ENCODE measurements at regions not wholly inside any gene's neighbourhood (a gene's known extent, or its start where the extent isn't known, plus 50 kb on each side); places are given as distances from the start of the nearest gene placed in this dataset.
"Not testable (repeated sequence)": the region's sequence is repeated elsewhere in the genome, so short reads cannot be mapped to it uniquely, and the experiment has no call there.

- no peak for DNase-seq
Measured at GRCh38 chr12:34097213-34097612, 74.9 kb downstream of the ALG10 start.

- no peak for DNase-seq
Measured at GRCh38 chr12:34105392-34105933, 83.2 kb downstream of the ALG10 start.

GRCh38 chr12:34106172-34106571 is 83.9 kb downstream of the ALG10 start:
- DNase-seq, result no peak

DNA sequence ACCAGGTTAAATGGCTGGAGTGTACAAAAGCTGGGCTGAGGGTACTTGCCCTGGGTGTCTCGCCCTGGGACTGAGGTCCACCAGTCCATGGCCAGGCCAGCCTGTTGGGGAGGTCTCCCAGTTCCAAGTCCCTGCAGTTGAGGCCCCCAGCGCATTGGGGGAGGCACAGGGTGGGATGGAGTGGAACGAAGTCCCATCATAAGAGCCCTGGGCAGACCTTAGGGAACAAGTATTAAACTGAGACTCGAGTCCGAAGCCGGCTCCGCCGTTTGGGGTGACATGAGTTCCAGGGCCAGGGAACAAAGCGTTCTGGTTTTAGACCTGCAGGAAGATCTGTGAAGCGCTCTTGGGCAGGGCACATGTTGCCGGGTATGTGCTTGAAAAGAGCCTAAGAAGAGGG is 84.7 kb downstream of the ALG10 start:
- no peak for DNase-seq

GRCh38 chr12:34107781-34108404 is 85.6 kb downstream of the ALG10 start:
- no peak for DNase-seq

DNA sequence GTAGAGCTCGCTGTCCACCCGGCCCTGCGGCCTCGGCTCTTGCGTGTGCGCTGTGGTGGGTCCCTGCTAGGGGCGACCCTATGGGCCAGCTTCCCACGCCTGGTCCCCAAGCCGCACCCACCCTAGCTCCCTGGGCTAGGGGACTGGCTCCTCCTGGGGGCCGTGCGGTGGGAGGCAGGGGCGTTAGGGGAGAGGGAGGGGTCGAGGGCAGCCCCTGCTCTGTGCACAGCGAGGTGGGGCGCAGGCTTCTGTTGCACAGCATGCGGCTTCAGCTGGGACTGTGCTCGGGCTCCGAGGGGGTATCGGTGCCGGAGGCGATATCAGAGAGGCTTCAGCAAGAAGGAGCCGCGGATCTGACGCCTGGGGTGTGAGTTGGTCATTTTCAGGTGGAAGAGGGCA is 86.1 kb downstream of the ALG10 start:
- no peak for DNase-seq

GRCh38 chr12:34108967-34109366 is 86.7 kb downstream of the ALG10 start:
- DNase-seq, result no peak

DNA sequence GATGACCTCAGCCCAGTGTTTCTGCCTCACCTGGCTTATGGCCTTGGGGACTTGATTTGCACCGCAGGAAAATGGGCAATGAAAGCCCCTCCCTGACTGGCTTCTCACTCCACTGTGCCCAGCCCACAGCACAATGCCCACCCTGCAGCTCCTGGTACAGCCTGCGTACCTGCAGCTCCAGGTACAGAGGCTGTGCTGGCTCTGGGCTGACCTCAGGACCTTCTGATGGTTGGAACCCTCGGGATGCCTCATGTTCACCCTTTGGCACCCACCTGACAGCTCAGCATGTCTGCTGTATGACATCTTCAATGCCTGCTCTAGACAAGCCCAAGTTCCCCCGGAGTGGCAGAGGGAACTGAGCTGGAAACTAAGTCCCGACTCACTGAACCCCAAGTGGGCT is 87.1 kb downstream of the ALG10 start:
- DNase-seq, result no peak

GRCh38 chr12:34109909-34110531 is 87.7 kb downstream of the ALG10 start:
- DNase-seq, result not testable (repeated sequence)

- no peak for DNase-seq
Measured at GRCh38 chr12:34119366-34119765, 97.1 kb downstream of the ALG10 start.

- DNase-seq, result no peak
Measured at GRCh38 chr12:34121360-34121759, 99.1 kb downstream of the ALG10 start.

DNA sequence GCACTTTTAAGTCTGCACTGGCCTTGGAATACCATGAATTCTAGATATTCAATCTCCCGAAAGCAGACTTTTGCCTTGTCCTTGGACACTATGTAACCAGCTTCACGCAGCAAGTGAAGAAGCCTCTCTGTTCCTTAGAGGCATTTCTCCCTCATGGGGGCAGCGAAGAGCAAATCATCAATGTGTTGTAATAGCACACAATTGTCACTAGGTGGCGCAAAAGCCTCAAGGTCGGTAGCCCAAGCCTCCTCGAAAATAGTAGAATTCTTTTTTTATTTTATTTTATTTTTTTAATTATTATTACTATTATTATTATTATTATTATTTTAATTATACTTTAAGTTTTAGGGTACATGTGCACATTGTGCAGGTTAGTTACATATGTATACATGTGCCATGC is 100.8 kb downstream of the ALG10 start:
- DNase-seq, result peak in 5 of 6 experiments; percentile 3 to 56 (median 18)

GRCh38 chr12:34124608-34125007 is 102.3 kb downstream of the ALG10 start:
- DNase-seq, result no peak

DNA sequence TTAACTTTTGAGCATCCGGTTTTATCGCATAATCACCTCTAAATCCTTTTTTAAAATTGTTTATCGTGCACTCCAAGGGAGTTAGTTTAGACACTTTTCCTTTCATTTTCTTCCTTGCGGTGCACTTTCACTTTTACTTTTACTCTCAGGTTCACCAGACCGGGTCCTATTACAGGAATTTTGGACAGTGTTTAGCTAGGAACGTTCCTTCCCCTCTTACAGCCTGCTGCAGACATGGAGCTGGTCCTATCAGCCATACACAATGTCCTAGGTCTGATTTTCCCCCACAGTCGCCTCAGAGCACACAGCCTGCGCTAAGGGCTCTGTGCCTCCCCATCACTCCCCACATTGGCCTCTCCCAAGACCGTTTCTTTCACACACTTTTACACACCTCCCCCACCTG is 103.9 kb downstream of the ALG10 start:
- no peak for DNase-seq

DNA sequence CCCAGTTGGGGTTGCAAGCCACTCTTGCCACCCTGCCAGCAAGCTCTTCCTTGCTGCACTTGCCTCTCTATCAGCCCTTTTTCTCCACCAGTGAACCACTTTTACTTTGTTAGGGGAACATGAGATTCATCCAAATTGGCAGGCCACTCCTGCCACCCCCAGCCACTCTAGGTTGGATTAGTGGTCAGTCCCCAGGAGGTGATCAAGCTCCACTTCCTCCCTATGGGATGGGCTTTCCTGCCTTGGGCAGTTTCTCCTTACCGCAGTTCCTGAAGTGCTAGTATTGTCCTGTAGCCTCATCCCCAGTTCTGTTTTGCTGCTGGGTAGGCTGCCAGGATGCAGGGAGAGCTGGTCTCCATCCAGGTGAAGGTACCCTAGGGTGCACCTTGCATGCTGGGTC is 104.5 kb downstream of the ALG10 start:
- no peak for DNase-seq

DNA sequence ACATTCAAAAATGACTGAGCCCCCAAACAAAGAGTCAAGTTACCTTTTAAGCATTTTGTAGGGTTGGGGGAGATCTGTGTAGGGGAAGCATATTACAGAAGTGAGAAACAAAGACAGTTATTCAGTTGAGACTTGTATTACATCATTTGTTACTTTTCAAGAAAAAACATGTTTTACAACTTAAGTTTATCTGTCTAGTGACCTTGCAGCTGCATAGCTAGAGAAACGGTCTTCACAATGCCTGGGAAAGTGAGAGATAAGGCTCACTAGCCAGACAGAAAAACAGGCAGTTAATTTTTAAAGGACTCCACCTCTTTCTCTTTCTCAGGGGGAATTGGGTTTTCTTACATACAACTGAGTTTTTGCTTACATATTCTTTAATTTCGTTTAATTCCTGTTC is 105.1 kb downstream of the ALG10 start:
- DNase-seq, result not testable (repeated sequence)

DNA sequence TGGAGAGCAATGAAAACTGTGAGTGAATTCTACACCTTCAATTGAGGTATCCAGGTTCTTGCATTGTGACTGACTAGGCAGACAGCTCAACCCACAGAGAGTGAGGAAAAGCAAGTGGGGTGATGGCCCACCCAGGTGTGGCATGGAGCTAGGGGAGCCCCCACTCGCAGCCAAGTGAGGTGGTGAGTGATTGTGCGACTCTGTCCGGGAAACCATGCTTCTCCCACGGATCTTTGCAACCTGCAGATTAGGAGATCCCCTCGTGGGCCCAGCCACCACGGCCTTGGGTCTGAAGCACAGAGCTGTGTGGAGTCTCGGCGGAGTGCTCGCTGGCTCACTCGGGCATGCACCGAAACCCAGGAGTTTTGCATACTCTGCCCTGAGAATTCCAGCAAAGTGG is 120.1 kb downstream of the ALG10 start:
- no peak for DNase-seq

DNA sequence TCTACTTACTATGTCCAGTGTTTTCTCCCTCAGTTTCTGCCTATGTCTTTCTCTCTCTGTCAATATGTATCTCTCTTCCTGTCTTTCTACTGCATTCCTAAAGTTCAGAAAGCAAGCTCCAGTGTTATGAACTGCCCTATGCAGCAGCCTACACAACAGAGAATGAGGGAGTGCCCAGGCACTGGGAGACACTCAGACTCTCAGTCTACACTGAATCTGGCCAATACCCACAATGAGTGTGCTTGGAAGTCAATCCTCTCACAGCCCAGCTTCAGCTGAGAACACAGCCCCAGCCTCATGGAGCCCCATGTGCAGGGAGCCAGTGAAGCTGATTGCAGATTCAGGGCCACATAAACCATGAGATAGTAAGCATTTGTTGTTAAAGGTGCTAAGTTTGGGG is 128.7 kb downstream of the ALG10 start:
- DNase-seq, result no peak

DNA sequence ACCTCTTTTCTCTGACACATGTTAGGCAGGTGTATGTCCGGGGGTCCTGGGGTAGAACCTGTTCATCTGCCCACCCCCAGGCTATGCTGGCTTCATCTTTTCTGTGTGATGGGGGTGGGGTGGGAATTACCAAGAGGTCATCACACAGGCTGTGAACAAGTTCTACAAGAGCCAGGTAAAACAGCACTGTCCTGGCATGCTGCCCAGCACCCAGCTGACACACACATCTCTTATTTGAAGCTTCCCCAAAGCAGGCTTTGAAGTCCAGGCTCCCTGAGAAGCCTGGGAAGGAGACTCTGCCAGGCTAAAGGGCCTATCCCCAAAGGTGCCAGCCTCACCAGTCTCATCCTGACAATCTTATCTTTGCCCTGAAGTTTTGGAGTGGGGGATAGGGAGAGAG is 141.1 kb downstream of the ALG10 start:
- no peak for DNase-seq

DNA sequence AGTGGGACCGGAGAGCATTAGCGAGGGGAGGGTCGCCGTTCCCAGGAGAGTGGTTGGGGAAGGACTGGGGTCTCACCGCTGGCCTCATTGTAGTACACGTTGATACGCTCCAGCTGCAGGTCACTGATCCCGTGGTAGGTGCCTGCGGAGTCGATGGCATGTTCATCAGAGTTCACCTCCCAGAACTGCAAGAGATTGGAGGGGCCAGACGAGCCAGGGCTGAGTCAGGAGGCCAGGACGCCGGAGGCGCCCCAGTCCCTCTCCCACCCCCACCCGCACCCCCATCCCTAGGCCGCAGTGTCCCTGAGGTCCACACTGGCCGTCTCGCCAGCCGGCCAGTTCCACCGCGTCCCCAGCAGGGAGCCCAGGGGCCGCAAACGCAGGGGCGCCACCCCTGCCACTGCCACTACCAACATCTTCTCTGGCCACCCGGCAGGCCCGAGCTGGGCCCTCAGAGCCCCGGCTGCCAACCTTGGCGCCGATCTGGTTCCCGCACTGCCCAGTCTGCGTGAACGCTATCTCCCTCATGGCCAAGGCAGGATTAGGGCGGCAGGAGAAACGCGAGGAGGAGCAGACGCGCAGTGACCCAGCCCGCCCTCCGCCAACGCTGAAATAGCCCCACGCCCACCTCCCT is 144.2 kb downstream of the ALG10 start:
- DNase-seq, result no peak

- DNase-seq, result not testable (repeated sequence)
Measured at GRCh38 chr12:34168507-34168906, 146.2 kb downstream of the ALG10 start.

DNA sequence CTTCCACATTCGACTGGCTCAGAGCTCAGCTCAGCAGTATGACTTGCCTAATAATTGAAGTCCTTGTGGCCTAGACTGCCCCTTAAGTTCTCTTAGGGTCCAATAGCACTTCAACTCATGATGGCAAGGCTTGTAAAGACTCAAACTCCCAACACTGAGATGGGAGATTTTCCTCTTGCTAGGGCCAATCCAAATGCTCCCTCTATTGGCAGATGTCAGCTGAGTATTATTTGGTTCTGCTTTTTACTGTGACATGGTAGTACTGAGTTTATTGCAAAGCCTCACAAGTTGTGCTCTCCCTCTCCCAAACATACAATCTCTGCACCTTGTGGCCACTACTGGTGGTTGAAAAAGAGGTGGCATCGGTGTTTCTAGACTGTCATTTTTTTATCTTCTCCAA is 164.2 kb downstream of the ALG10 start:
- DNase-seq, result no peak

- no peak for DNase-seq
Measured at GRCh38 chr12:34188974-34189373, 166.7 kb downstream of the ALG10 start.

DNA sequence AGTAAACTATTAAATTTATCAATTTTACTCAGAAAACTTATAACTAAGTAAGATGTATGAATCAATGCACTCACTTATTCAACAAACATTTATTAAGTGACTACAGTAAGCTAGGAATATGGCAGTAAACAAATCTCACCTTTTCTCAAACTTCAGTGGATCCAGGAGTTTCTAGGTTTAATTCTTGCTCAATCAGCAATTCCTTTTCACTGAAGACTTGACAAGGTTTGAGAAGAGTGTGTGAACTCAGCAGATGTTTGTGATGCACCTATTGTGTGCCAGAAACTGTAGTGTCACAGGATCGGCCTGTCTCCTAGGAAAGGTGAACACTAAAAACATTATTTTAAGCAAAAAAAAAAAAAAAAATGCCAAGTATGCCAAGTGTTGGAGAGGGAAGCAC is 167.8 kb downstream of the ALG10 start:
- DNase-seq, result no peak
